Glutamatergic neuron (in vitro differentiated cells): ENCODE measurements at regions not wholly inside any gene's neighbourhood (a gene's known extent, or its start where the extent isn't known, plus 50 kb on each side); places are given as distances from the start of the nearest gene placed in this dataset.

Experiments
- DNase-seq: peaks from one replicate; pipeline ENCODE4 v3.0.0; 2022
- H3K27ac Mint-ChIP-seq: one replicate; pipeline ENCODE4 v1.8.0; 2020; ENCODE audit warnings: mild to moderate bottlenecking, mixed read lengths, inconsistent platforms; ENCODE audit not compliant: unreplicated experiment
- H3K27me3 Mint-ChIP-seq: one replicate; pipeline ENCODE4 v1.8.0; 2020; ENCODE audit warnings: mild to moderate bottlenecking, moderate library complexity, mixed read lengths, inconsistent platforms; ENCODE audit not compliant: unreplicated experiment
- H3K36me3 Mint-ChIP-seq: one replicate; pipeline ENCODE4 v1.8.0; 2020; ENCODE audit warnings: mild to moderate bottlenecking, mixed read lengths, inconsistent platforms; ENCODE audit not compliant: unreplicated experiment
- H3K4me1 Mint-ChIP-seq: one replicate; pipeline ENCODE4 v1.8.0; 2020; ENCODE audit warnings: mild to moderate bottlenecking, low read depth, mixed read lengths, inconsistent platforms; ENCODE audit not compliant: unreplicated experiment
- H3K4me3 Mint-ChIP-seq: one replicate; pipeline ENCODE4 v1.8.0; 2020; ENCODE audit warnings: mild to moderate bottlenecking, mixed read lengths, inconsistent platforms; ENCODE audit not compliant: unreplicated experiment
- H3K9me3 Mint-ChIP-seq: one replicate; pipeline ENCODE4 v1.8.0; 2020; ENCODE audit warnings: mild to moderate bottlenecking, moderate library complexity, mixed read lengths, inconsistent platforms; ENCODE audit not compliant: unreplicated experiment
- TF ChIP-seq, protein P1 (sequence below): fragments of 200-600 bp; sonication (generic); IDR thresholded peaks from one replicate; pipeline ENCODE4 v1.5.0; 2021; ENCODE audit not compliant: partially characterized antibody, unreplicated experiment

DNA sequence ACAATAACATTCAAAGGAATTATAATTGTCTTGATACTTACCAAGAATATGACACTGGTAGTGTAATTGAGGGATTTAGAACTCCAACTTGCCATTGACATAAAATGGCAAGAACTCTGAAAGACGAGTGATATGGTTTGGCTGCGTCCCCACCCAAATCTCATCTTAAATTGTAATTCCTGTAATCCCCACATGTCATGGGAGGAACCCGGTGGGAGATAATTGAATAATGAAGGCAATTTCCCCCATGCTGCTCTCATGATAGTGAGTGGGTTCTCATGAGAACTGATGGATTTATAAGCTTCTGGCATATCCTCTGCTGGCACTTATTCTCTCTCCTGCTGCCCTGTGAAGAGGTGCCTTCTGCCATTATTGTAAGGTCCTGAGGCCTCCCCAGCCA is 1536.4 kb downstream of the TECRL start:
- TF ChIP-seq, protein P1, sequence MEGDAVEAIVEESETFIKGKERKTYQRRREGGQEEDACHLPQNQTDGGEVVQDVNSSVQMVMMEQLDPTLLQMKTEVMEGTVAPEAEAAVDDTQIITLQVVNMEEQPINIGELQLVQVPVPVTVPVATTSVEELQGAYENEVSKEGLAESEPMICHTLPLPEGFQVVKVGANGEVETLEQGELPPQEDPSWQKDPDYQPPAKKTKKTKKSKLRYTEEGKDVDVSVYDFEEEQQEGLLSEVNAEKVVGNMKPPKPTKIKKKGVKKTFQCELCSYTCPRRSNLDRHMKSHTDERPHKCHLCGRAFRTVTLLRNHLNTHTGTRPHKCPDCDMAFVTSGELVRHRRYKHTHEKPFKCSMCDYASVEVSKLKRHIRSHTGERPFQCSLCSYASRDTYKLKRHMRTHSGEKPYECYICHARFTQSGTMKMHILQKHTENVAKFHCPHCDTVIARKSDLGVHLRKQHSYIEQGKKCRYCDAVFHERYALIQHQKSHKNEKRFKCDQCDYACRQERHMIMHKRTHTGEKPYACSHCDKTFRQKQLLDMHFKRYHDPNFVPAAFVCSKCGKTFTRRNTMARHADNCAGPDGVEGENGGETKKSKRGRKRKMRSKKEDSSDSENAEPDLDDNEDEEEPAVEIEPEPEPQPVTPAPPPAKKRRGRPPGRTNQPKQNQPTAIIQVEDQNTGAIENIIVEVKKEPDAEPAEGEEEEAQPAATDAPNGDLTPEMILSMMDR, result no peak
- H3K36me3 Mint-ChIP-seq, result no peaks in the 10 kb centered on the region
- no peaks in the 10 kb centered on the region for H3K4me1 Mint-ChIP-seq
- no peak overlapping the region for H3K27ac Mint-ChIP-seq
- no peaks in the 10 kb centered on the region for H3K9me3 Mint-ChIP-seq
- no peaks in the 10 kb centered on the region for H3K27me3 Mint-ChIP-seq
- no peak for DNase-seq
- no peak overlapping the region for H3K4me3 Mint-ChIP-seq

DNA sequence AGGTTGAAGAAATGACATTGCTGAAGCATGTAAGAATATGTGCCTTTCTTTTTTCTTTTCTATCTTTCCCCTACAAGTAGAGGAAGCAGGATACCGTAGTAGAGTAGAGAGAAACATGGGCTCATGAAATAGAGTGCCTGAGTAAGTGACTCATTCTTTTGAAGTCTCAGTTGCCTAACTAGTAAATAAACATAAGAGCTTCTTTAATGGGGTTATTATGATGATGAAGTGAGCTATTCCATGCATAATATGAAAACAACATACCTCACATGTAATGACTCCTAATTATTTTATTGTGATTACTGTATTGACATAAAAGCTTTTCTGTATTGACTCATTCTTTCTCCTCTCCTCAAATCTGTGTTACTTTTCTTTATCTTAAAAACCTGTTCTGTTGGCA is 1538.2 kb downstream of the TECRL start:
- H3K9me3 Mint-ChIP-seq, result no peaks in the 10 kb centered on the region

DNA sequence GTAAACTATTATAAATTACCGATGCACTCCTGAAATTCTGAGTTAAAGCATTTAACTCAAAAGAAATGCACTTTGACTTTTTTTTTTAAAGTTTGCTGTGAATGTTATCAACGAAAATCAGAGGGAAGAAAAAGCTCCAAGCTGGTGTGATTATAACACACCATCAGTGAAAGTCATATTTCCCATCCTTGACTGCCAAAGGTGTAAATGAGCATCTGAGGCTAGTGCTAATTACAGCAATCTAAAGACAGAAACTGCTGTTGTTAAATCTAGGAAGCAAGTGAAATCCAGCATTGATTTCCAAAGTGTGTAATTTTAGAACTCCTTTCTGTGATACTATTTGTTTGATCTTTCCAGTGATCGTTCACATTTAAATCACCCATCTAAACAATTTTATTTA is 1538.8 kb downstream of the TECRL start:
- Mint-ChIP-seq H3K27me3 (no peaks in the 10 kb centered on the region), H3K27ac (no peak overlapping the region), H3K4me3 (no peak overlapping the region), H3K36me3 (no peaks in the 10 kb centered on the region), H3K9me3 (no peaks in the 10 kb centered on the region), H3K4me1 (no peaks in the 10 kb centered on the region)
- DNase-seq, result no peak
- TF ChIP-seq, protein P1, result no peak

More for the DNA sequence above, 1538.2 kb downstream of the TECRL start:
- TF ChIP-seq, protein P1, result no peak
- Mint-ChIP-seq H3K27ac (no peak overlapping the region), H3K27me3 (no peaks in the 10 kb centered on the region), H3K36me3 (no peaks in the 10 kb centered on the region), H3K4me1 (no peaks in the 10 kb centered on the region), H3K4me3 (no peak overlapping the region)
- DNase-seq, result no peak

DNA sequence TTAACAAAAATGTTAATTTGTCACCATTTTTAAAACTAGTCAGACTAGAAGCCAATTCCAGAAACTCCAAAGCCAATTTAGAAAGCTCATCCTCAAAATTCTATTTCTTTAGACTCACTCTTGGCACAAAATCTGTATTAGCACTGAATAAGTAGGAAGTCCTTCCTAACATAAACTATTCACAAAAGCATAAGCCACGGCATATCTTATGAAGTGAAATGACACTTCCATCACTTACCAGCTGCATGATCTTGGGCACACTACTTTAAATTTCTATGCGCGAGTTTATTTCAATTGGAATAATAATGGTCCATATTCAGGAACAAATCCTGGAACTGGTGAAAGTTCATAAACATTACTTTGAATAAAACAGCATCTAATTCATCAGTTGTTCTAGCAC is 1544.0 kb downstream of the TECRL start:
- TF ChIP-seq, protein P1, result no peak
- Mint-ChIP-seq H3K27ac (no peak overlapping the region), H3K36me3 (no peaks in the 10 kb centered on the region), H3K4me1 (no peaks in the 10 kb centered on the region), H3K4me3 (no peak overlapping the region), H3K9me3 (no peaks in the 10 kb centered on the region), H3K27me3 (no peaks in the 10 kb centered on the region)
- DNase-seq, result no peak

DNA sequence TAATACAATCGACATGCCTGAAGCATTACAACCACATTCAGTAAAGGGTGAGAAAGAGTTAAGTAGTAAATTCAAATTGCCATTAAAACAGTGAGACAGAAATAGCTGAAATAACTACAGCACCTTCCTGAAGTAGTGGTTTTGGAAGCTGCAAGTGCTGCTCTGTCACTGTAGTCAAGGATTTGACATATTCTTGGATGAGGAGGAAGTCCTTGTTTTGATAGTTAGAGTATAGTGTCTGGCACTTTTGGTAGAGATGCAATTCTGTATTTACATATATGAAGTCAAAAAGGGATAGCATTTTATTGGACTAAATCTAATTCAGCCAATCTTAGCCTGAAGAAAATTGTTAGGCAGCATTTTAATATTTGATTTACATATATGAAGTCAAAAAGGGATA is 1559.6 kb downstream of the TECRL start:
- no peak for DNase-seq
- TF ChIP-seq, protein P1, result no peak
- Mint-ChIP-seq H3K27me3 (no peaks in the 10 kb centered on the region), H3K4me1 (peaks cover 2% of the 10 kb centered on the region), H3K9me3 (no peaks in the 10 kb centered on the region), H3K27ac (no peak overlapping the region), H3K36me3 (no peaks in the 10 kb centered on the region), H3K4me3 (no peak overlapping the region)
